IMR-90 (cell line): ENCODE measurements at regions not wholly inside any gene's neighbourhood (a gene's known extent, or its start where the extent isn't known, plus 50 kb on each side); places are given as distances from the start of the nearest gene placed in this dataset.

Experiments
- ATAC-seq: fragments of 200-7000 bp; cut with Tn5 transposase; 2 replicates; pipeline ENCODE4 v1.9.1; 2020; ENCODE audit warnings: low read depth, mild to moderate bottlenecking, moderate library complexity
- BruUV-seq: library from RNA; stranded (reverse); fragments of 400-500 nt; replicated peaks from 2 replicates; lab custom pipeline; 2021; lab: Mats Ljungman, UMichigan
- CTCF ChIA-PET: fragments of 300-600 bp; formaldehyde crosslinking; extraction: SDS; loops from one replicate; lab custom pipeline; 2021; ENCODE audit warnings: antibody characterized with exemption; lab: Yijun Ruan, JAX
- POLR2A ChIA-PET: fragments of 300-600 bp; sonication (Branson Sonifier 250); formaldehyde crosslinking; loops from one replicate; lab custom pipeline; 2022; ENCODE audit warnings: antibody characterized with exemption; ENCODE audit not compliant: unreplicated experiment; lab: Charles Lee
- DNase-seq: peaks from one replicate; pipeline ENCODE4 v3.0.0; 2013
- H2AFZ ChIP-seq: replicated peaks from 2 replicates; pipeline ENCODE3; 2013; ENCODE audit warnings: low read length, mild to moderate bottlenecking; ENCODE audit not compliant: poor library complexity
- H2AK5ac ChIP-seq: 2 replicates; pipeline ENCODE4 v1.6.1; 2013; ENCODE audit warnings: low read depth, low read length, inconsistent platforms
- H2AK9ac ChIP-seq: replicated peaks from 2 replicates; pipeline ENCODE3; 2013; ENCODE audit warnings: mild to moderate bottlenecking, low read depth, low read length, moderate library complexity; ENCODE audit not compliant: poor library complexity
- H2BK120ac ChIP-seq: 2 replicates; pipeline ENCODE4 v1.6.1; 2013; ENCODE audit warnings: low read depth, low read length, inconsistent platforms
- H2BK15ac ChIP-seq: 3 replicates; pipeline ENCODE4 v1.6.1; 2013; ENCODE audit warnings: low read depth, low read length, inconsistent platforms
- H2BK20ac ChIP-seq: 2 replicates; pipeline ENCODE4 v1.6.1; 2013; ENCODE audit warnings: low read depth, mild to moderate bottlenecking, inconsistent platforms, low read length, moderate library complexity
- H2BK5ac ChIP-seq: 2 replicates; pipeline ENCODE4 v1.6.1; 2013; ENCODE audit warnings: mild to moderate bottlenecking, low read depth, low read length, inconsistent platforms; ENCODE audit not compliant: poor library complexity, severe bottlenecking
- H3K14ac ChIP-seq: replicated peaks from 2 replicates; pipeline ENCODE4 v1.6.1; 2013; ENCODE audit warnings: low read depth, low read length, inconsistent platforms
- H3K18ac ChIP-seq: 2 replicates; pipeline ENCODE4 v1.6.1; 2013; ENCODE audit warnings: low read depth, low read length, control low read depth
- H3K23ac ChIP-seq: 2 replicates; pipeline ENCODE4 v1.6.1; 2013; ENCODE audit warnings: low read depth, low read length, inconsistent platforms
- H3K27ac ChIP-seq: 2 replicates; pipeline ENCODE4 v1.5.1; 2013; ENCODE audit warnings: mild to moderate bottlenecking, control low read depth, low read length; ENCODE audit not compliant: insufficient read depth
- H3K27me3 ChIP-seq: 2 replicates; pipeline ENCODE4 v1.6.1; 2013; ENCODE audit warnings: low read length; ENCODE audit not compliant: control insufficient read depth, insufficient read depth
- H3K36me3 ChIP-seq: 2 replicates; pipeline ENCODE4 v1.6.1; 2013; ENCODE audit warnings: low read length, mixed read lengths; ENCODE audit not compliant: control insufficient read depth, insufficient read depth
- H3K4ac ChIP-seq: 2 replicates; pipeline ENCODE4 v1.6.1; 2013; ENCODE audit warnings: low read depth, low read length, inconsistent platforms
- H3K4me1 ChIP-seq: 2 replicates; pipeline ENCODE4 v1.6.1; 2013; ENCODE audit warnings: low read length, mixed read lengths; ENCODE audit not compliant: control insufficient read depth, insufficient read depth
- H3K4me2 ChIP-seq: 2 replicates; pipeline ENCODE4 v1.6.1; 2013; ENCODE audit warnings: low read depth, mild to moderate bottlenecking, control low read depth, low read length, moderate library complexity
- H3K4me3 ChIP-seq: 2 replicates; pipeline ENCODE4 v1.5.1; 2013; ENCODE audit warnings: low read depth, mild to moderate bottlenecking, control low read depth, low read length, moderate library complexity; ENCODE audit not compliant: insufficient read depth
- H3K56ac ChIP-seq: 2 replicates; pipeline ENCODE4 v1.6.1; 2013; ENCODE audit warnings: low read length, inconsistent platforms; ENCODE audit not compliant: insufficient read depth; ENCODE audit errors: extremely low read depth
- H3K79me1 ChIP-seq, 2 experiments: 2 replicates each; pipeline ENCODE4 v1.6.1; 2013; ENCODE audit warnings: low read length in 2 of 2, inconsistent platforms in 1 of 2, low read depth in 1 of 2
- H3K9ac ChIP-seq: 2 replicates; pipeline ENCODE4 v1.6.1; 2013; ENCODE audit warnings: low read depth, low read length, control low read depth
- H3K9me1 ChIP-seq: 2 replicates; pipeline ENCODE4 v1.6.1; 2013; ENCODE audit warnings: low read length, inconsistent platforms; ENCODE audit not compliant: insufficient read depth
- H3K9me3 ChIP-seq: 2 replicates; pipeline ENCODE4 v1.6.1; 2013; ENCODE audit warnings: low read length; ENCODE audit not compliant: control insufficient read depth, insufficient read depth
- H4K20me1 ChIP-seq: 2 replicates; pipeline ENCODE4 v1.6.1; 2013; ENCODE audit warnings: low read length, inconsistent platforms; ENCODE audit not compliant: insufficient read depth
- H4K5ac ChIP-seq: 2 replicates; pipeline ENCODE4 v1.6.1; 2013; ENCODE audit warnings: mild to moderate bottlenecking, low read depth, low read length, control low read depth
- H4K8ac ChIP-seq, 2 experiments: 2 replicates each; pipeline ENCODE4 v1.6.1; 2013; ENCODE audit warnings: low read depth in 2 of 2, low read length in 2 of 2, control low read depth in 1 of 2, inconsistent platforms in 1 of 2
- H4K91ac ChIP-seq: 2 replicates; pipeline ENCODE4 v1.6.1; 2013; ENCODE audit warnings: low read depth, low read length, inconsistent platforms; ENCODE audit not compliant: insufficient read depth
- CEBPB ChIP-seq: IDR thresholded peaks from 2 replicates; pipeline ENCODE4 v1.6.1; 2012; ENCODE audit warnings: low read depth, low read length, improper control_type of control experiment
- MAFK ChIP-seq: IDR thresholded peaks from 2 replicates; pipeline ENCODE4 v1.6.1; 2012; ENCODE audit warnings: low read depth, low read length, improper control_type of control experiment
- RFX5 ChIP-seq: IDR thresholded peaks from 2 replicates; pipeline ENCODE4 v1.8.0; 2012; ENCODE audit warnings: low read depth, mild to moderate bottlenecking, low read length, moderate library complexity
- WGBS, 2 experiments: methylation state at CpG; one replicate each; pipeline versions ENCODE4 v1.1.5 to v1.1.7; 2013; ENCODE audit warnings: missing lambda C conversion rate in 2 of 2; ENCODE audit not compliant: insufficient read length in 1 of 2; ENCODE audit errors: extremely low coverage in 2 of 2; 5-methylcytosine and 5-hydroxymethylcytosine counted together
- dilution Hi-C: fragments of 300-500 bp; cut with HindIII; formaldehyde crosslinking; loops from one replicate; pipeline ENCODE4 v1.14.3; 2018; ENCODE audit warnings: low sequenced_read_pairs; ENCODE audit not compliant: unreplicated experiment
- in situ Hi-C: fragments of 300-500 bp; cut with MboI; formaldehyde crosslinking; loops from 3 replicates; pipeline ENCODE4 v1.14.3; 2019; ENCODE audit warnings: low sequenced_read_pairs, inconsistent platforms, mixed read lengths
- intact Hi-C: fragments of 100-400 bp; cut with micrococcal nuclease; formaldehyde crosslinking; loops from 2 replicates; pipeline ENCODE4 v1.10.0; 2022
- TF ChIP-seq, protein P1 (sequence below): fragments of 150-350 bp; IDR thresholded peaks from 2 replicates; pipeline ENCODE4 v1.6.1; 2017; ENCODE audit warnings: mild to moderate bottlenecking, antibody characterized with exemption, low read length, low read depth

DNA sequence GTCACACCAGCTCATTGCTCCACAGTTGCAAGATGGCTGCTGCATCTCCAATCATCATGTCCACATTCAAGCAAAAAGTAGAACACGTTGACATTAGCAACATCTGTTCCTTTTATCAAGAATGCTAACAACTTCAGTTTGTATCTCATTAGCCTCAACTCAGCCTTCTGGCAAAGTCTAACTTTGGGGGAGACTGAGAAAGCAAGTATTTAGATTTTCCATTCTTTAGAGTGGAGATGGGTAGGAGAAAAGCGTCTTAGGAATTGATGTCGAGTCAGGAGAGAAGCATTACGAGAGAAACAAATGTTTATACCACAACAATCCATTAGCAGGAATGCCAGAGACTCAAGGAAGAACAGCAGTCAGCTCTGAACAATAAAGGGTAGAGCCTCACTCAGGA, 446.3 kb downstream of the ENC1 start:
- no peaks in the 10 kb centered on the region for H3K79me1 ChIP-seq
- H3K18ac ChIP-seq, result no peak overlapping the region
- BruUV-seq, result no TSS peak
- H3K9me3 ChIP-seq, result no peaks in the 10 kb centered on the region
- no peak overlapping the region for H2BK20ac ChIP-seq
- DNase-seq (no peak), ATAC-seq (no peak)
- no peak overlapping the region for H2BK15ac ChIP-seq
- no peak overlapping the region for H4K5ac ChIP-seq
- CTCF ChIA-PET, result no interaction called here
- no peak overlapping the region for H3K56ac ChIP-seq
- no peak overlapping the region for H4K8ac ChIP-seq
- no peak overlapping the region for H2BK5ac ChIP-seq
- H3K9ac ChIP-seq, result no peak overlapping the region
- peaks cover 5% of the 10 kb centered on the region for H3K9me1 ChIP-seq
- POLR2A ChIA-PET, result interaction anchor here (0.5 kb wide), 1 partner anchor 23 kb away, joined by 5 read pairs; no protein-coding TSS in a partner anchor
- in situ Hi-C loops (no loop called here), intact Hi-C loops (no loop called here), dilution Hi-C loops (no loop called here)
- peaks cover 2% of the 10 kb centered on the region for H3K4me1 ChIP-seq
- no peaks in the 10 kb centered on the region for H3K36me3 ChIP-seq
- no peak overlapping the region for H2AFZ ChIP-seq
- H3K27ac ChIP-seq, result no peak overlapping the region
- no peak overlapping the region for H3K4me3 ChIP-seq
- H3K4me2 ChIP-seq, result no peak overlapping the region
- no peak overlapping the region for H2BK120ac ChIP-seq
- no peaks in the 10 kb centered on the region for H4K20me1 ChIP-seq
- H3K4ac ChIP-seq, result no peak overlapping the region
- H3K27me3 ChIP-seq, result no peaks in the 10 kb centered on the region
- H3K14ac ChIP-seq, result no peak overlapping the region
- no peak overlapping the region for H2AK5ac ChIP-seq
- H2AK9ac ChIP-seq, result no peak overlapping the region
- no peak overlapping the region for H4K91ac ChIP-seq
- no peak overlapping the region for H3K23ac ChIP-seq
- TF ChIP-seq, protein P1, sequence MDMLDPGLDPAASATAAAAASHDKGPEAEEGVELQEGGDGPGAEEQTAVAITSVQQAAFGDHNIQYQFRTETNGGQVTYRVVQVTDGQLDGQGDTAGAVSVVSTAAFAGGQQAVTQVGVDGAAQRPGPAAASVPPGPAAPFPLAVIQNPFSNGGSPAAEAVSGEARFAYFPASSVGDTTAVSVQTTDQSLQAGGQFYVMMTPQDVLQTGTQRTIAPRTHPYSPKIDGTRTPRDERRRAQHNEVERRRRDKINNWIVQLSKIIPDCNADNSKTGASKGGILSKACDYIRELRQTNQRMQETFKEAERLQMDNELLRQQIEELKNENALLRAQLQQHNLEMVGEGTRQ, result no peak
- TF ChIP-seq MAFK, result no peak
- TF ChIP-seq RFX5, result no peak
- no peak for TF ChIP-seq CEBPB
- no CpG with 5 or more reads among the region's 4 CpGs for whole genome bisulfite sequencing, 2 experiments
